ENCODE measurements at regions not wholly inside any gene's neighbourhood (a gene's known extent, or its start where the extent isn't known, plus 50 kb on each side); places are given as distances from the start of the nearest gene placed in this dataset.

DNA sequence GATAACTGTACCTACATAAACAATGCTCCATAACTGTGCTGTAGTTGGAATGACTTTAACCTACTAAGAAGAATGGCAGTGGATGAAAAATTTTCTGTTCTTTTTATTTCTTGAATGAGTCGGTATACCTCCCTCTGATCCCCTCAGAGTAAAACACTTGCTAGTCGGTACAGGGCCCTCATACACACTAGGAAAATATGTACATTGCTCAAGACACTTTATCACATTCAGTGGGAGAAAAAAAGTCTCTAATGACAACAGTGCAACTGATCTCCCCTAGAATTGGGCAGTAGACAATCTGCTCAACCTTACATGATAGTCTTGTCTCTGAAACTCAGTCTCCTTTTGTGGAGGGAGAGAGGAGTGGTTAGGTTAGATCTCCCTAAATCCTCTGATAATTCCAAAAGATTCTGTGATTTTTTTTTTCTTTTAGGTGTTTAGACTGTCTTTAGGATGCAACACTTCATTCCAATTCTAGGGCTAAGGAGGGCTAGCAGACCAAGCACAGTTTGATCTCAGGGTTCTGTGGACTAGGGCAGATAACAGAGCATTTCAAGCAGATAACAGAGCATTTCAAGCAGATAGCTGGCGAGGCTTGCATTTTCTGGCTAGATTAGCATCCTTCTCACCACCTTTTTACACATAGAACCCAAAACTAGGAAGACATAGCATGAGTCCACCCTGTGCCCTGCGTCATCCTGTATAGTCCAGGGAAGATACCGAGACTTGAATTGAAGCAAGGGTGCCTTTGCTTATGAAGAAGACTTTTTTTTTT is 100.3 kb upstream of the TNFAIP3 start (continued):
- TF ChIP-seq CTCF (IDR thresholded peaks at IDR 0.05; ENCODE audit: control extremely low read depth in 1 of 3, insufficient read depth in 1 of 3, low read depth in 1 of 3, low read length in 3 of 3): no peak
- TF ChIP-seq SUZ12 (IDR thresholded peaks at IDR 0.05; ENCODE audit: low read length): no peak
- no peak for TF ChIP-seq SP1 (IDR thresholded peaks at IDR 0.05; ENCODE audit: low read depth, low read length)
- no peak for TF ChIP-seq POU5F1 (IDR thresholded peaks at IDR 0.05; ENCODE audit: low read depth, low read length)
- no peak for TF ChIP-seq JUND (IDR thresholded peaks at IDR 0.05; ENCODE audit: low read length)
- TF ChIP-seq, protein P1, sequence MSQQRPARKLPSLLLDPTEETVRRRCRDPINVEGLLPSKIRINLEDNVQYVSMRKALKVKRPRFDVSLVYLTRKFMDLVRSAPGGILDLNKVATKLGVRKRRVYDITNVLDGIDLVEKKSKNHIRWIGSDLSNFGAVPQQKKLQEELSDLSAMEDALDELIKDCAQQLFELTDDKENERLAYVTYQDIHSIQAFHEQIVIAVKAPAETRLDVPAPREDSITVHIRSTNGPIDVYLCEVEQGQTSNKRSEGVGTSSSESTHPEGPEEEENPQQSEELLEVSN (IDR thresholded peaks at IDR 0.05): no peak

All from H1 (cell line).